Activated CD4-positive, alpha-beta T cell treated with anti-CD3 and anti-CD28 coated beads, Interleukin-2, amount 10 ng/mL, durations not matched to agents 24 days and 14 days (primary cell): ENCODE measurements at regions not wholly inside any gene's neighbourhood (a gene's known extent, or its start where the extent isn't known, plus 50 kb on each side); places are given as distances from the start of the nearest gene placed in this dataset.
"Not testable (repeated sequence)": the region's sequence is repeated elsewhere in the genome, so short reads cannot be mapped to it uniquely, and the experiment has no call there.

Source experiments
- DNase-seq: peaks from one replicate; pipeline ENCODE4 v3.0.0; 2022
- H3K27ac Mint-ChIP-seq: one replicate; pipeline ENCODE4 v1.8.0; 2022; ENCODE audit warnings: mild to moderate bottlenecking, mixed read lengths
- H3K27me3 Mint-ChIP-seq: one replicate; pipeline ENCODE4 v1.8.0; 2022; ENCODE audit warnings: mixed read lengths
- H3K36me3 Mint-ChIP-seq: one replicate; pipeline ENCODE4 v1.8.0; 2022; ENCODE audit warnings: low read depth, mild to moderate bottlenecking, mixed read lengths
- H3K4me1 Mint-ChIP-seq: one replicate; pipeline ENCODE4 v1.8.0; 2021; ENCODE audit warnings: mixed read lengths
- H3K4me3 Mint-ChIP-seq: one replicate; pipeline ENCODE4 v1.8.0; 2022; ENCODE audit warnings: mild to moderate bottlenecking, moderate library complexity, mixed read lengths
- H3K9me3 Mint-ChIP-seq: one replicate; pipeline ENCODE4 v1.8.0; 2021; ENCODE audit warnings: mixed read lengths
- intact Hi-C: fragments of 100-400 bp; cut with micrococcal nuclease; formaldehyde crosslinking; loops from one replicate; pipeline ENCODE4 v1.15.1; 2023

DNA sequence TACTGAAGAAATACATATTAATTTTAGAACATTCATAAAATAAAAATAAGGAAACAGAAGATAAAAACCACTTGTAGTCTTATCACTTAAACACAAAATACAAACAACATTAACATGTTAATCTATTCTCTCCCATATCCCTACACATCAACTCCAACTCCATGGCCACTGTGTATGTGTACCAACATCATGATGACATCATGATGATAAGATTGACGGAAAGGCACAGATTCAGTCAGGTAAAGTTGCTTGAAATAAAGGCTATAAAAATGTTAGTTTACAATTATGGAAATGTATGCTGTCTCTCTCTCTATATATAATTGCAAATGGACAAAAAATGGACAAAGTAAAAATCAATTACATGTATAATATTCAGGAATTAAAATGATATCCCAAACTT is 388.5 kb upstream of the UBE2E3 start:
- H3K9me3 Mint-ChIP-seq: no peaks in the 10 kb centered on the region
- no peak overlapping the region for H3K4me3 Mint-ChIP-seq
- intact Hi-C loops: no loop called here
- no peak overlapping the region for H3K27ac Mint-ChIP-seq
- no peaks in the 10 kb centered on the region for H3K36me3 Mint-ChIP-seq
- no peak for DNase-seq
- H3K27me3 Mint-ChIP-seq: no peaks in the 10 kb centered on the region
- peaks cover 4% of the 10 kb centered on the region for H3K4me1 Mint-ChIP-seq

DNA sequence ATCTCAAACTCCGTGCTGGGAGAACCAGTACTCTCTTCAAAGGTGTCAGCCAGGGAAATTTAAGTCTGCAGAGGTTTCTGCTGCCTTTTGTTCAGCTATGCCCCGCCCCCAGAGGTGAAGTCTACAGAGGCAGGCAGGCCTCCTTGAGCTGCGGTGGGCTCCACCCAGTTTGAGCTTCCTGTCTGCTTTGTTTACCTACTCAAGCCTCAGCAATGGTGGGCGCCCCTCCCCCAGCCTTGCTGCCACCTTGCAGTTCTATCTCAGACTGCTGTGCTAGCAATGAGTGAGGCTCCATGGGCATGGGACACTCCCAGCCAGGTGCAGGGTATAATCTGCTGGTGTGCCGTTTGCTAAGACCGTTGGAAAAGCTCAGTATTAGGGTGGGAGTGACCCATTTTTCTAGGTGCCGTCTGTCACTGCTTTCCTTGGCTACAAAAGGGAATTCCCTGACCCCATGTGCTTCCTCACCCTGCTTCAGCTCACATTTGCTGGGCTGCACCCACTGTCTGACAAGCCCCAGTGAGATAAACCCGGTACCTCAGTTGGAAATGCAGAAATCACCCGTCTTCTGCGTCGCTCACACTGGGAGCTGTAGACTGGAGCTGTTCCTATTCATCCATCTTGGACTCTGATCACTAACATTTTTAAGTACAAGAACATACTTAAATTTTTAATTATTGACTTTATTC is 389.2 kb upstream of the UBE2E3 start:
- DNase-seq: peak; percentile 77
- H3K9me3 Mint-ChIP-seq, H3K27me3 Mint-ChIP-seq, H3K27ac Mint-ChIP-seq, H3K4me1 Mint-ChIP-seq, H3K36me3 Mint-ChIP-seq, intact Hi-C loops: not testable (repeated sequence)
- peak overlapping the region; percentile 15 for H3K4me3 Mint-ChIP-seq

DNA sequence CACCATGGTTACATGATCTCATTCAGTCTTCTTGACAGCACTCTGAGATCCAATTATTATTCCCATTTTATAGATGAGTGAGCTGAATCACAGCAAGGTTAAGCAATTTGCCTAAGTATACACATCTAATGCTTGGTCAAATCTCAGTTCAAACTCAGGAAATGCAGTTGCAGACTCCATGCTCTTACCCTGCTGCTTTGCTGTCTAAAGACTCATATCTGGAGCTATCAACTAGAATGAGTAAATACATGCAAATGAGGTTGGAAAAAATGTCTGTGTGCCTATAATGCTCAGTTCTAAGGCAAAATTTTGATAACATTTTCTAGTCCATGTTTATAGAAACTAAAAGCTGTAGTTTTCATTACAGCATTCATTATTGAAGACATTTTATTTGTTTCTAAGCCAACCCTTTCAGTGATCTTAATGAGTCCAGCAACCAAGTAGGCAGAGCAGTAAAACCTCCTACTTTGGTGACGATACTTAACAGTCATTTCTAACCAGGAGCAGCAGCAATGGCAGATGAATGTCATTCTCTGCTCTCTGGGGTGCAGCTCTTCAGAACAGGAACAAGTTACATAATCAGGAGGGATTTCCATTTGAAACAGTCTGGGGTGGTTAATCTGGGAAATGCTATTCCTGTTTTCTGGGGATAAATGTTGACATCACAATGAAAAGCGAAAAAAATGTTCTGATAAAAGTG is 396.8 kb upstream of the UBE2E3 start:
- intact Hi-C loops: no loop called here
- H3K9me3 Mint-ChIP-seq: no peaks in the 10 kb centered on the region
- no peaks in the 10 kb centered on the region for H3K27me3 Mint-ChIP-seq
- no peak overlapping the region for H3K4me3 Mint-ChIP-seq
- no peak for DNase-seq
- no peaks in the 10 kb centered on the region for H3K4me1 Mint-ChIP-seq
- no peak overlapping the region for H3K27ac Mint-ChIP-seq
- no peaks in the 10 kb centered on the region for H3K36me3 Mint-ChIP-seq

DNA sequence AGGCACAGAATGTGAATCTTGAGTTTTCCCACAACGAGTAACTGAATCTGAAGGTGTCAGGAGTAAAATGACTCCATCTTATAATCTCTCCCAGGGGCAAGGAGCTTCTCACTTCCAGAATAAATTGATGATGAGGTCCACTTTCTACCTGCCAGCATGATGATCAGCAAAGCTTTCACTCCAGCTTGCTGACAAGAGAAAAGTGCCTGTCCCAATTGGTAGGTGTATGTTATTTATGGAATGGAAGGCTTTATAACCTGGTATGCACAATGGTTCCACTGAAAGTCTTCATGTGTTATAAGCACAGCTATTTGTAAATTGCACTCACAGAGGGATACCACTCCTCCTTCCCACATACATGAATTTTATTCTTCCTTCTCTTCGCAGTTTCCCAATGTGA is 401.0 kb upstream of the UBE2E3 start:
- no peak overlapping the region for H3K4me3 Mint-ChIP-seq
- intact Hi-C loops: no loop called here
- no peaks in the 10 kb centered on the region for H3K4me1 Mint-ChIP-seq
- no peak for DNase-seq
- H3K27ac Mint-ChIP-seq: no peak overlapping the region
- H3K9me3 Mint-ChIP-seq: no peaks in the 10 kb centered on the region
- no peaks in the 10 kb centered on the region for H3K36me3 Mint-ChIP-seq
- H3K27me3 Mint-ChIP-seq: peaks cover 2% of the 10 kb centered on the region

DNA sequence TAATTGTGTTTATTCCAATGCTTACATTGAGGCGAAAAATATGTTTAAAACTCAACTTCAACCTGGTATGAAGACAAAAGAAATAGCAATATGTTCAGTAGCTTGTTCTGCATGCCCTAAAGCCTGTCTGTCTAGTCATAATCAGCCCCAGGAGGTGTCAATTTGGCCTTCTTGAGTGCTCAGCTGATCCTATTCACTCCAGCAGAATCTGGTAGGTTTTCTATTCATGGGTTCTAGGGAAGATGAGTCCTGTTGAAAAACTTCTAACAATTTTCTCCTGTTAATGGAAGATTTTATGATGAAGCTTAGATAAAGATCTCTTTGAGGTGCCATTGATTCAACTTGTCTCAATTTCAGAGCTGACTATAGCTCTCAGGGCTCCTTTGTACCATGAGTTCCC is 402.0 kb upstream of the UBE2E3 start:
- Mint-ChIP-seq H3K27ac (no peak overlapping the region), H3K4me1 (no peaks in the 10 kb centered on the region), H3K4me3 (no peak overlapping the region), H3K27me3 (peaks cover 2% of the 10 kb centered on the region), H3K36me3 (no peaks in the 10 kb centered on the region), H3K9me3 (no peaks in the 10 kb centered on the region)
- DNase-seq: no peak
- intact Hi-C loops: no loop called here

DNA sequence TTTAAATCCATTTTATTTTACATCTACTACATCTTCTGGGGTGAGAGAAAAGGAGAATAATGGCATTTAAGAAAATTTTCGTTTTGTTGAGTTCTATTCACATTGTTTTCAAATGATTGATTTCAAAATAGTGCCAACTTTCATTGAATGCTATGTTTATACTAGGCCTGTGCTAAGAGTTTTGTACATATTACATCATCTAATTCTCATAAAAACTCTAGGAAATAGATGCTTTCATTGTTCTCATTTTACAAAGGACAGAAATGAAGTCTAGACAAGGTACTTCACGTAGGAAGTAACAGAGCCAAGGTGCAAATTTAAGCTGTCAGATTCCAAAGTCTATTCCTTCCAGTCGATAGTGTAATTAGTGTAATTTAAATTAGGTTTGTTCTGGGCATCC is 402.8 kb upstream of the UBE2E3 start:
- no peaks in the 10 kb centered on the region for H3K9me3 Mint-ChIP-seq
- peaks cover 2% of the 10 kb centered on the region for H3K27me3 Mint-ChIP-seq
- intact Hi-C loops: no loop called here
- no peak for DNase-seq
- no peaks in the 10 kb centered on the region for H3K4me1 Mint-ChIP-seq
- H3K4me3 Mint-ChIP-seq: no peak overlapping the region
- no peak overlapping the region for H3K27ac Mint-ChIP-seq
- no peaks in the 10 kb centered on the region for H3K36me3 Mint-ChIP-seq

DNA sequence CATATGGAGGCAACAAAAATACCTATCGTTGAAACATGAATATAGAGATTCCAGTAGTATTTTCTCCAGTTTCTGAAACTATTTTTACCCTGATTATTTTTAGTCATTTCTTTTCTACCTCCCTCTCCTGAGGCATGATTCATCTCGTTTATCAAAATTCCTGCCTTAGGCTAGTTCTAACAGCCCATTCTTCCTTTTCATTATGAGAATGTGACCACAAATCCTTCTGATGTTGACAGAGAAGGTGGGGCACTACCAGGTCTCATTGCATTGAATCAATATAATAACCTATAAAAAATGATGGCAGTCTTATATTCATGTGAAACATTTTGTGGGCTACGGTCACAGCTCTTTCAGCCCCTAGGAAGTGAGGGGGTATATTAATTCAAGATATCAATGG is 406.5 kb upstream of the UBE2E3 start:
- Mint-ChIP-seq H3K4me3 (no peak overlapping the region), H3K27me3 (peaks cover 2% of the 10 kb centered on the region), H3K9me3 (no peaks in the 10 kb centered on the region), H3K27ac (no peak overlapping the region), H3K36me3 (no peaks in the 10 kb centered on the region), H3K4me1 (no peaks in the 10 kb centered on the region)
- no peak for DNase-seq
- intact Hi-C loops: no loop called here

DNA sequence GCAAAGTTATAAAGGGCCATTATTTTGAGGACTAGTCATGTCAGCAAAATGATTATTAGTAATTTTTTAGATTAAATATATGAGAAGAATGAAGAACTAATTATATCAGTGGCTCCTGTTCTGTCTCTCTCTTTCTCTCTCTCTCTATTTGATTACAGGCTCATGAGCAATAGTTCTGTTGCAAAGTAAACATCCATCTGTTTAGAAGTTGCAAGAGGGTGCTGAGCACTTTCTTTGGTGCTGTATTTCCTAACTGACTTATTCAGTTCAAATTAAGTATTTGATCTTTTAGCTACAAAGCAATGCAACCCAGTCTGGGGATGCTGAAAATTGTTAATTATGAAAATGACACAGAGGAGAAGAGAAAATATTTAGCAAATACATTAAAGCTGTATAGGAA is 408.1 kb upstream of the UBE2E3 start:
- intact Hi-C loops: no loop called here
- Mint-ChIP-seq H3K27me3 (no peaks in the 10 kb centered on the region), H3K27ac (no peak overlapping the region), H3K4me3 (no peak overlapping the region), H3K36me3 (no peaks in the 10 kb centered on the region), H3K9me3 (no peaks in the 10 kb centered on the region), H3K4me1 (no peaks in the 10 kb centered on the region)
- no peak for DNase-seq

DNA sequence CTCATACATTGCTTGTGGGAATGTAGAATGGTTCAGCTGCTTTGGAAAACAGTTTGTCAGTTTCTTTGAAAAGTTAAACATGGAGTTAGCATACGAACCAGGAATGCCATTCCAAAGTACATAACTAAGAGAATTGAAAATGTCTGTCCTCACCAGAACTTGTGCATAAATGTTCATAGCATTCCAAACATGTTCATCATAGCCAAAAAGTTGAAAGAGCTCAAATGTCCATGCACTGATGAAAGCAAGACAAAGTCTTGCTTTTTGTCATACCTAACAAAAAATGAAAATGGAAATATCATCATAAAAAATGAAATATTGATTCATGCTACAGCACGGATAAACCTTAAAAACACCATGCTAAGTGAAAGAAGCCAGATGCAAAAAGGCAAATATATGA is 408.8 kb upstream of the UBE2E3 start:
- intact Hi-C loops: no loop called here
- no peak for DNase-seq
- Mint-ChIP-seq H3K27me3 (no peaks in the 10 kb centered on the region), H3K27ac (no peak overlapping the region), H3K36me3 (no peaks in the 10 kb centered on the region), H3K4me1 (no peaks in the 10 kb centered on the region), H3K4me3 (no peak overlapping the region), H3K9me3 (no peaks in the 10 kb centered on the region)

DNA sequence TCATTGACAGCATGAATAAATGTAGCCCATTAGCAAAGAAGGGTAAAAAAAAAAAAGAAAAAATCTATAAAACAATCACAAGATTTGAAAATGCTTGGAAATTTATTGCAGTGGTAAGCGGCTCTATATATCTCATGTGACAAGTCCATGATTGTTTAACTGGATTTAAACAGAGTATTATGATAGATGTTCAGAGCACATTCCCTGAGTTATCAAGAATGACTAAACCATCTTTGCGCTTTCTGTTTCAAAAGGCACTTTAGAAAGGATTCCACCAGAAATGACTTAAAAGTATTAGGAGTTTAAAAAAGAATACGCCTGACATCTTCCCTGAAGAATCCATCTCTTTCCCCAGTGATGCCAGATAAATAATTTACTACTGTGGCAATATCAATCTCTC is 409.5 kb upstream of the UBE2E3 start:
- H3K9me3 Mint-ChIP-seq: no peaks in the 10 kb centered on the region
- no peak overlapping the region for H3K4me3 Mint-ChIP-seq
- H3K27ac Mint-ChIP-seq: no peak overlapping the region
- no peaks in the 10 kb centered on the region for H3K36me3 Mint-ChIP-seq
- no peaks in the 10 kb centered on the region for H3K4me1 Mint-ChIP-seq
- no peaks in the 10 kb centered on the region for H3K27me3 Mint-ChIP-seq
- DNase-seq: no peak
- intact Hi-C loops: no loop called here

DNA sequence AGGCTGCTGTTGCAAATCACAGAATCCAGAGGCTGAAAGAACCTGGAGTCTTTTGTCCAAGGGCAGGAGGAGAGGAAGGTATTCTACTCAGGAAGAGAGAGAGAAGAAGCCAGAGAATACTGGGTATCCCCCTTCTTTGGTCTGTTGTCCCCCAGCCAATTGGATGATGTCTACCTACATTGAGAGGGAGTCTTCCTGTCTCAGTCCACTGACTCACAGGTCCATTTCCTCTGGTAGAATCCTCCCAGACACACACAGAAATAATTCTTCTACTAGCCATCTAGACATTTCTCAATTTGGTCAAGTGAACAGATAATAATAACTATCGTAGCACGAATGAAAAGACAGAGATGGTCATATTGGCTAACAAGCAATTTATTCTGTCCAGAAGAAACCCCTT is 416.4 kb upstream of the UBE2E3 start:
- no peaks in the 10 kb centered on the region for H3K9me3 Mint-ChIP-seq
- H3K36me3 Mint-ChIP-seq: no peaks in the 10 kb centered on the region
- no peak for DNase-seq
- no peak overlapping the region for H3K27ac Mint-ChIP-seq
- no peaks in the 10 kb centered on the region for H3K4me1 Mint-ChIP-seq
- intact Hi-C loops: no loop called here
- no peak overlapping the region for H3K4me3 Mint-ChIP-seq
- H3K27me3 Mint-ChIP-seq: no peaks in the 10 kb centered on the region

DNA sequence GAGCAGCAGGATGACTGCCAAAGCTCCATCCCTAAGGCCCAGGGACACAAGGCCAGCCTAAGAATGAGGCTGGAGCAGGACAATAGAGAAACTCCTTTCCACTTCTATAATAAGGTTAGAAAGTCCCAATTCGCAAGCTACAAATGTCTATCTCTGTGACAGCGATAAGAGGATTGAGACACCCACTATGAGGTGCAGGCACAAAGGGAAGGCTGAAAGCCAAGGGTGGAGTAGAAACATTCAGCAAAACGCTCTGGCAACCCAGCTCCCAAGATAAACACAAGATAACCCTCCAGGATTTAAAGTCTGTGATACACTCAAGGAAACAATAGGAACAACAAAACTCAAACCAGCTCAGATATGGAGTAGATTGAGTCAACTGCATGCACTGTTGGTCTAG is 418.0 kb upstream of the UBE2E3 start:
- H3K4me3 Mint-ChIP-seq: no peak overlapping the region
- no peaks in the 10 kb centered on the region for H3K36me3 Mint-ChIP-seq
- no peak overlapping the region for H3K27ac Mint-ChIP-seq
- intact Hi-C loops: no loop called here
- H3K9me3 Mint-ChIP-seq: no peaks in the 10 kb centered on the region
- no peak for DNase-seq
- no peaks in the 10 kb centered on the region for H3K4me1 Mint-ChIP-seq
- H3K27me3 Mint-ChIP-seq: no peaks in the 10 kb centered on the region

DNA sequence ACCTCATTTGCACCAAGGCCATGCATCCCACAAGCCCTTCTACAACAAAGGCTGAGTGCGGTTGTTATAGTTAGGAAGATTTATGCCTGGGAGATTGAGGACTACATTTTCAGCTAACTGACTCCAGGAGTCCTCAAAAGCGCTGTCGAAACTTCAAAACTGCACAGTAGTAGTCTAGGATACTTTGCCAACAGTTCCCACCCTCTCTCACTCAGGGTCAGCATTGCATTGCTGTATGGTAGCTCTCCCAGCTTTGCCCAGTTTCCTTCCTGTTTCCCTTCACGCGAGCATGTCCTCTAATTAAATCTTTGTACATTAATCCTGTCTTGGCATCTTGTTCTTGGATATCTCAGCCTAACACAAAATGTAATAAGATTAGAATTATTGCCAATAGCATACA is 420.6 kb upstream of the UBE2E3 start:
- no peak overlapping the region for H3K4me3 Mint-ChIP-seq
- intact Hi-C loops: no loop called here
- DNase-seq: no peak
- no peaks in the 10 kb centered on the region for H3K4me1 Mint-ChIP-seq
- H3K27ac Mint-ChIP-seq: no peak overlapping the region
- no peaks in the 10 kb centered on the region for H3K9me3 Mint-ChIP-seq
- H3K36me3 Mint-ChIP-seq: no peaks in the 10 kb centered on the region
- H3K27me3 Mint-ChIP-seq: no peaks in the 10 kb centered on the region

DNA sequence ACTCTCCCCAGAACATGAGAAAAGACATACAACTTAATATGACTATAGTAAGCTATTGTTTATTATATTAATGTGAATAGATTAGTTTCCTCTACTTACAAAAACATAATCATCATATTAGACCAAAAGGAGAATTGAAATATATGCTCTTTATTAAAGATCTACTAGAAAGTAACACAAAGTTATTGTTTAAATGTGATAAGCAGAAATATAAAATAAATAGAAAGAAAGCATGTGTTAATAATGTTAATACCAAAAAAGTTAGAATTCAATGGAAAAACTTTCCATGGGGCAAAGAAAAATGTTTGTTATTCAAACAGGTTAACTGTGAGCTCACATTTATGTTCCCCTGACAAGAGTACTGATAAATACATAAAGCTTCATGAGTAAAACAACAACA is 421.4 kb upstream of the UBE2E3 start:
- H3K4me1 Mint-ChIP-seq: no peaks in the 10 kb centered on the region
- H3K9me3 Mint-ChIP-seq: no peaks in the 10 kb centered on the region
- H3K36me3 Mint-ChIP-seq: no peaks in the 10 kb centered on the region
- H3K27ac Mint-ChIP-seq: no peak overlapping the region
- DNase-seq: no peak
- H3K4me3 Mint-ChIP-seq: no peak overlapping the region
- no peaks in the 10 kb centered on the region for H3K27me3 Mint-ChIP-seq
- intact Hi-C loops: no loop called here

DNA sequence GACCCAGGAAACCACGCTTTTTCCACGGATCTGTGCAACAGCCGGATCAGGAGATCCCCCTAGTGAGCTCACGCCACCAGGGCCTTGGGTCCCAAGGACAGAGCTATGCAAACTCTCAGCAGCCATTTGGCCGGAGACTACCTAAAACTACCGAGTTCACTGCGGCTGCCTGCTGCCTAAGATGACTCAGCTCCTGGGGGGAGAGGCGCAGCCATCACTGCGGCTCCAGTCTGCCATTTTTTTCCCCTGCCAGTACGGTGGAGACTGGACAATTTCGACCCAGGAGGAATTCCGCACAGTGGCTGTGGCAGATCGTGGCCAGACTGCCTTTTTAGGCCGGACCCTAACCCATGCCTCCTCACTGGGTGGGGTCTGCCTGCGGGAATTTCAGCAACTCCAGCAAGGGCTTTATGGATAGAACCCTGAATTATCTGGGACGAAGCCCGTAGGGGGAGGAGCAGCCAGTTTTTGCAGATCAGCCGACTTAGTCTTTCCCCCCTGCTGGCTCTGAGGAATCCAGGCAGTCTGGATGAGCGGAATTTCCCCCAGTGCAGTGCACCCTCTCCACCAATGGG is 424.9 kb upstream of the UBE2E3 start:
- no peak for DNase-seq
- no peaks in the 10 kb centered on the region for H3K36me3 Mint-ChIP-seq
- H3K27ac Mint-ChIP-seq: no peak overlapping the region
- intact Hi-C loops: no loop called here
- H3K4me1 Mint-ChIP-seq: no peaks in the 10 kb centered on the region
- no peak overlapping the region for H3K4me3 Mint-ChIP-seq
- no peaks in the 10 kb centered on the region for H3K27me3 Mint-ChIP-seq
- H3K9me3 Mint-ChIP-seq: no peaks in the 10 kb centered on the region
